ENCODE measurements at regions not wholly inside any gene's neighbourhood (a gene's known extent, or its start where the extent isn't known, plus 50 kb on each side); places are given as distances from the start of the nearest gene placed in this dataset.

GRCh38 chr5:125317536-125317995, 571.1 kb upstream of the ZNF608 start:
- DNase-seq (ENCODE audit: low read depth, low spot score), result no peak

GRCh38 chr5:125321654-125322053, 575.2 kb upstream of the ZNF608 start:
- DNase-seq (ENCODE audit: low read depth, low spot score), result no peak

- no peak for DNase-seq (ENCODE audit: low read depth, low spot score)
Measured at GRCh38 chr5:125323613-125324012, 577.2 kb upstream of the ZNF608 start.

GRCh38 chr5:125325488-125326149, 579.2 kb upstream of the ZNF608 start:
- DNase-seq (ENCODE audit: low read depth, low spot score), result no peak

GRCh38 chr5:125326150-125326510, 579.7 kb upstream of the ZNF608 start:
- peak; percentile 37 for DNase-seq (ENCODE audit: low read depth, low spot score)

GRCh38 chr5:125327676-125328075, 581.2 kb upstream of the ZNF608 start:
- no peak for DNase-seq (ENCODE audit: low read depth, low spot score)

GRCh38 chr5:125331987-125332598, 585.7 kb upstream of the ZNF608 start:
- DNase-seq (ENCODE audit: low read depth, low spot score), result no peak

GRCh38 chr5:125333416-125333815, 587.0 kb upstream of the ZNF608 start:
- no peak for DNase-seq (ENCODE audit: low read depth, low spot score)

- DNase-seq (ENCODE audit: low read depth, low spot score), result no peak
Measured at GRCh38 chr5:125336401-125336800, 590.0 kb upstream of the ZNF608 start.

GRCh38 chr5:125337294-125337693, 590.9 kb upstream of the ZNF608 start:
- DNase-seq (ENCODE audit: low read depth, low spot score), result no peak

- DNase-seq (ENCODE audit: low read depth, low spot score), result no peak
Measured at GRCh38 chr5:125338440-125339174, 592.2 kb upstream of the ZNF608 start.

GRCh38 chr5:125341436-125341835, 595.0 kb upstream of the ZNF608 start:
- DNase-seq (ENCODE audit: low read depth, low spot score), result no peak

GRCh38 chr5:125343015-125343414, 596.6 kb upstream of the ZNF608 start:
- no peak for DNase-seq (ENCODE audit: low read depth, low spot score)

GRCh38 chr5:125346316-125346715, 599.9 kb upstream of the ZNF608 start:
- no peak for DNase-seq (ENCODE audit: low read depth, low spot score)

- DNase-seq (ENCODE audit: low read depth, low spot score), result no peak
Measured at GRCh38 chr5:125348221-125348692, 601.8 kb upstream of the ZNF608 start.

- DNase-seq (ENCODE audit: low read depth, low spot score), result no peak
Measured at GRCh38 chr5:125348936-125349831, 602.7 kb upstream of the ZNF608 start.

- DNase-seq (ENCODE audit: low read depth, low spot score), result no peak
Measured at GRCh38 chr5:125357660-125358059, 611.2 kb upstream of the ZNF608 start.

GRCh38 chr5:125365747-125366146, 619.3 kb upstream of the ZNF608 start:
- no peak for DNase-seq (ENCODE audit: low read depth, low spot score)

GRCh38 chr5:125367702-125368101, 621.3 kb upstream of the ZNF608 start:
- DNase-seq (ENCODE audit: low read depth, low spot score), result no peak

GRCh38 chr5:125370461-125371205, 624.2 kb upstream of the ZNF608 start:
- DNase-seq (ENCODE audit: low read depth, low spot score), result no peak
